ENCODE measurements at regions not wholly inside any gene's neighbourhood (a gene's known extent, or its start where the extent isn't known, plus 50 kb on each side); places are given as distances from the start of the nearest gene placed in this dataset.
A peak's percentile ranks its signal among the peaks of the same experiment; 100 is the strongest.

DNA sequence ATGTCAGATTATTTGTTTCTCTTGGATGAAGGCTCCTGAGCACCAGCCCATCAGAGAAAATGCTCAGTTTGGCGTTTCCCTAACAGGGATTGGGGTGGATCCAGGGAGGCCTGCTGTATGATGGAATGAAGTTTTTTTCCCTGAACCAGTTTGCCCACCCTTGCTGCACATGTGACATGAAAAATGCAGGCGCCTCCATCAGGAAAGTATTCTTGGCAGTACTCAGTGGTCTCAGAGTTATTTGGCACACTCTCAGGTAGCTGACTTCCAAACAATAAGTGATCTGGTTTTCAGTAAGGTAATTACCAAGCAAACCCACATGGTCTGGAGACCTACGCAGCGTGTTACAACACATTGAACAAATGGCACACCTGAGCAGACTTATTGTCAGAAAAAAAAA is 254.9 kb downstream of the PAX3 start:
- Histone ChIP-seq H3K4me1 (replicated peaks) (no peaks in the 10 kb centered on the region), H3K27ac (no peak overlapping the region), H3K36me3 (no peaks in the 10 kb centered on the region), H3K9me3 (no peaks in the 10 kb centered on the region), H3K27me3 (replicated peaks; ENCODE audit: insufficient read depth) (no peaks in the 10 kb centered on the region), H3K4me3 (no peak overlapping the region)
- DNase-seq (ENCODE audit: low spot score) = peak; percentile 57
- intact Hi-C loops (cut with DNase I) = no loop called here
- 33% methylated on average over 4 of the region's 4 CpGs for WGBS
- peak; percentile 70 for TF ChIP-seq POLR2AphosphoS5 (IDR thresholded peaks at IDR 0.05)
- TF ChIP-seq POLR2A (IDR thresholded peaks at IDR 0.05) = no peak
- TF ChIP-seq, protein P1, sequence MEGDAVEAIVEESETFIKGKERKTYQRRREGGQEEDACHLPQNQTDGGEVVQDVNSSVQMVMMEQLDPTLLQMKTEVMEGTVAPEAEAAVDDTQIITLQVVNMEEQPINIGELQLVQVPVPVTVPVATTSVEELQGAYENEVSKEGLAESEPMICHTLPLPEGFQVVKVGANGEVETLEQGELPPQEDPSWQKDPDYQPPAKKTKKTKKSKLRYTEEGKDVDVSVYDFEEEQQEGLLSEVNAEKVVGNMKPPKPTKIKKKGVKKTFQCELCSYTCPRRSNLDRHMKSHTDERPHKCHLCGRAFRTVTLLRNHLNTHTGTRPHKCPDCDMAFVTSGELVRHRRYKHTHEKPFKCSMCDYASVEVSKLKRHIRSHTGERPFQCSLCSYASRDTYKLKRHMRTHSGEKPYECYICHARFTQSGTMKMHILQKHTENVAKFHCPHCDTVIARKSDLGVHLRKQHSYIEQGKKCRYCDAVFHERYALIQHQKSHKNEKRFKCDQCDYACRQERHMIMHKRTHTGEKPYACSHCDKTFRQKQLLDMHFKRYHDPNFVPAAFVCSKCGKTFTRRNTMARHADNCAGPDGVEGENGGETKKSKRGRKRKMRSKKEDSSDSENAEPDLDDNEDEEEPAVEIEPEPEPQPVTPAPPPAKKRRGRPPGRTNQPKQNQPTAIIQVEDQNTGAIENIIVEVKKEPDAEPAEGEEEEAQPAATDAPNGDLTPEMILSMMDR (IDR thresholded peaks at IDR 0.05) = no peak

DNA sequence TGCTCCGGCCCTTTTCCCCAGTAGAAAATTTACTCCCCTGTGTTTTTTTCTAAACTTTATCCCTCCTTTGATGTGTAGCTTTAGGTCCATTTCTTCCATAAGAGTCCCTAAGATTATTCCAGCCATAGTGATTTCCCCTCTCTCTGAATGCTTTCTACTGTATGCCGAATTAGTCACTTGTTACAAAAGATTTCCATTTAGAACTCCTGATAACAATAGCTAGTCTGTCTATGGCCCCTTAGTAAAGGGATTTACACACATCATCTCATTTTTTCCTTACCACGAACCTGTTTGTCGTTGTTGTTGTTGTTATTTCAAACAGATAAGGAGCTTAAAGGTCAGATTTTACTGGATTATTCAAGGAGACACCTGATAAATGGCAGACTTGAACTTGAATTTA is 256.1 kb downstream of the PAX3 start:
- no peaks in the 10 kb centered on the region for H3K9me3 ChIP-seq
- no peak overlapping the region for H3K27ac ChIP-seq
- H3K4me3 ChIP-seq = no peak overlapping the region
- DNase-seq (ENCODE audit: low spot score) = no peak
- 74% methylated on average over 4 of the region's 4 CpGs for WGBS
- H3K4me1 ChIP-seq (replicated peaks) = no peaks in the 10 kb centered on the region
- intact Hi-C loops (cut with DNase I) = no loop called here
- no peaks in the 10 kb centered on the region for H3K36me3 ChIP-seq
- TF ChIP-seq, protein P1 (IDR thresholded peaks at IDR 0.05) = no peak
- TF ChIP-seq POLR2AphosphoS5 (IDR thresholded peaks at IDR 0.05) (no peak), POLR2A (IDR thresholded peaks at IDR 0.05) (no peak)
- H3K27me3 ChIP-seq (replicated peaks; ENCODE audit: insufficient read depth) = no peaks in the 10 kb centered on the region

DNA sequence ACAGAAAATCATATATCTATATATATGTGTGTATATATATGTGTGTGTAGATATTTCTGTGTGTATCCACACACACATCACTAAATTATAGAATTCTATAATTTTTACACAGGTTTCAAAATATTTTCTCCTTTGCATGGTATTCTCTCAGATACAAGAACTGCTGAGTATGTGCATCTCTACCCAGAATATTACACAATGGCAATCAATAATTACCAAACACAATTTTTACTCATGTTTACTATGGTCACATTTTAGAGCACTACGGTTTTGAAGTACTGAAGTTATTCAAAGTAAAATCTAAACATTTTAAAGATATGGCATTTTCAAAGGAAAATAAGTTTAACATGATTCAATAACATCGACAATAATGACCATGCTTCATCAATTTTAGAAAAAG is 258.5 kb downstream of the PAX3 start:
- no peak for DNase-seq (ENCODE audit: low spot score)
- Histone ChIP-seq H3K9me3 (no peaks in the 10 kb centered on the region), H3K4me3 (no peak overlapping the region), H3K36me3 (no peaks in the 10 kb centered on the region), H3K4me1 (replicated peaks) (no peaks in the 10 kb centered on the region), H3K27ac (no peak overlapping the region), H3K27me3 (replicated peaks; ENCODE audit: insufficient read depth) (no peaks in the 10 kb centered on the region)
- intact Hi-C loops (cut with DNase I) = no loop called here
- no peak for TF ChIP-seq POLR2AphosphoS5 (IDR thresholded peaks at IDR 0.05)
- TF ChIP-seq POLR2A (IDR thresholded peaks at IDR 0.05) = no peak
- TF ChIP-seq, protein P1 (IDR thresholded peaks at IDR 0.05) = no peak
- WGBS = 90% methylated on average over 2 of the region's 2 CpGs

DNA sequence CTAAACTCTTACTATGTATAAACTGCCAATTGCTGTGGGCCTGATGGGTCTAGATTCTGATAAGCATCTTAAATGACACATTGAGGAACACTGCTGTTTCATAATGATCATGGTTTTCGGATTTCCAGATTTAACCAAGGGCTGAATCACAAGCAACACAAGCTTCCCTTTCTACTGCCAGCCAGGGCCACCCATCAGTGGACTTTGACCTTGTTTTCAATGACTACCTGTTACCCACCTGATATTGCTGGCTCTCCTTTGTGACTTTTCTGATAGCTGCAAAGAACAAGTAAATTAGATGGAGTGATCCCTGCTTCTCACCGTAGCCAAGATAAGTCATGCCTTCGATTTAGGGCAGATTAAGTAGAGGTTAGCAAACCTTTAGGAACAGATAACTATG is 259.0 kb downstream of the PAX3 start:
- intact Hi-C loops (cut with DNase I) = no loop called here
- Histone ChIP-seq H3K4me3 (no peak overlapping the region), H3K9me3 (no peaks in the 10 kb centered on the region), H3K36me3 (no peaks in the 10 kb centered on the region), H3K27ac (no peak overlapping the region), H3K27me3 (replicated peaks; ENCODE audit: insufficient read depth) (no peaks in the 10 kb centered on the region), H3K4me1 (replicated peaks) (no peaks in the 10 kb centered on the region)
- TF ChIP-seq, protein P1 (IDR thresholded peaks at IDR 0.05) = no peak
- TF ChIP-seq POLR2AphosphoS5 (IDR thresholded peaks at IDR 0.05) (no peak), POLR2A (IDR thresholded peaks at IDR 0.05) (no peak)
- DNase-seq (ENCODE audit: low spot score) = no peak
- WGBS = 90% methylated on average over 3 of the region's 3 CpGs

DNA sequence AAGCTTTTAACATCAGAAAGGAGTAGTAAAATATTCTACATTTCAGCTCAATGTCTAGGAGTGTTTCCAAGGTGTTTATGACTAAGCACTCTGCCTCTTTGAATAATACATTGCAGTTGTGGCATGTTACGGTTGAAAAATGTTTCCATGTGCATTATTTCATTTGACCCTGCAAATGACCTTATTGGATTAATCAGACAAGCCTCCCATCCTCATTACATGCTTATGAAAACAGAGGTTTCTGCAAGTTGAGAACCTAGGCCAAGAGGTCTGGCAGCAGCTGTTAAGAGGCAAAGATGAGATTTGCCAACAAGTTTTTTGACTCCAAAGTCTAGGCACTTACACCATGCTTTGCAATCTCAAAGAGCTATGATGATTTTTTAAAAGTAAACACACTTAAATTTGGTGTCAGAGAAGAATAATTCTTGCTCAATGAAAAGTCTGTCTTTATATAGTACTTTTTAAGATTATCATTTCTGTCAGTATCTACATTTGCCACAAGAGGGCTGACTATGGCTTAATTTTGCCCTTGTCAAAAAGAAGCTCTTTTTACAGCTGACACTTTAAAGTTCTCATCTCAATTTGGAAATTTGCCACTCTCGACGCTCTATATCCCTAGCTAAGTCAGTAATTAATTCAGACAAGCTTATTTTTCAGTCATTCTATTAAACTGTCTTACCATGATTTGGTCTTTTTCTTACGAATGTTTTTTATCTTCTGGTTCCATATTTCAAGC is 260.6 kb downstream of the PAX3 start:
- no peaks in the 10 kb centered on the region for H3K4me1 ChIP-seq (replicated peaks)
- no peak overlapping the region for H3K27ac ChIP-seq
- no peak overlapping the region for H3K4me3 ChIP-seq
- no peaks in the 10 kb centered on the region for H3K9me3 ChIP-seq
- no peaks in the 10 kb centered on the region for H3K27me3 ChIP-seq (replicated peaks; ENCODE audit: insufficient read depth)
- no peak for TF ChIP-seq POLR2AphosphoS5 (IDR thresholded peaks at IDR 0.05)
- TF ChIP-seq, protein P1 (IDR thresholded peaks at IDR 0.05) = peak in 2 of 4 experiments; percentile 7 to 20
- DNase-seq (ENCODE audit: low spot score) = no peak
- WGBS = 42% methylated on average over 4 of the region's 4 CpGs
- intact Hi-C loops (cut with DNase I) = no loop called here
- no peaks in the 10 kb centered on the region for H3K36me3 ChIP-seq
